A673 (cell line): ENCODE measurements at regions not wholly inside any gene's neighbourhood (a gene's known extent, or its start where the extent isn't known, plus 50 kb on each side); places are given as distances from the start of the nearest gene placed in this dataset.

Experiments used
- BruUV-seq: library from RNA; stranded (reverse); fragments of 400-500 nt; replicated peaks from 2 replicates; lab custom pipeline; 2021; lab: Mats Ljungman, UMichigan
- CTCF ChIA-PET: fragments of 300-600 bp; sonication (Branson Sonifier 250); formaldehyde crosslinking; loops from one replicate; lab custom pipeline; 2022; ENCODE audit warnings: antibody characterized with exemption; lab: Charles Lee
- POLR2A ChIA-PET: fragments of 300-600 bp; sonication (Branson Sonifier 250); formaldehyde crosslinking; loops from one replicate; lab custom pipeline; 2022; ENCODE audit warnings: antibody characterized with exemption; ENCODE audit not compliant: low non-redundant PET; lab: Charles Lee
- DNase-seq: peaks from one replicate; pipeline ENCODE4 v3.0.0-alpha.2; 2015; ENCODE audit warnings: low spot score
- H3K27ac ChIP-seq: fragments of 200-600 bp; sonication (generic); 2 replicates; pipeline ENCODE4 v1.5.1; 2016; ENCODE audit warnings: mixed run types, low read depth, mild to moderate bottlenecking, mixed read lengths, antibody characterized with exemption, low read length; ENCODE audit not compliant: poor library complexity, severe bottlenecking
- H3K27me3 ChIP-seq: fragments of 200-600 bp; sonication (generic); replicated peaks from 2 replicates; pipeline ENCODE4 v1.6.1; 2017; ENCODE audit warnings: mixed run types, low read depth, mild to moderate bottlenecking, mixed read lengths, antibody characterized with exemption, low read length; ENCODE audit not compliant: insufficient read depth, poor library complexity
- H3K36me3 ChIP-seq: fragments of 200-600 bp; sonication (generic); 2 replicates; pipeline ENCODE4 v1.6.1; 2016; ENCODE audit warnings: mixed run types, mild to moderate bottlenecking, mixed read lengths, antibody characterized with exemption, low read length; ENCODE audit not compliant: insufficient read depth, poor library complexity, severe bottlenecking
- H3K4me1 ChIP-seq: fragments of 200-600 bp; sonication (generic); 2 replicates; pipeline ENCODE4 v1.6.1; 2017; ENCODE audit warnings: mixed run types, mild to moderate bottlenecking, mixed read lengths, antibody characterized with exemption, low read length; ENCODE audit not compliant: insufficient read depth, poor library complexity, severe bottlenecking
- H3K4me3 ChIP-seq: fragments of 200-600 bp; sonication (generic); 2 replicates; pipeline ENCODE4 v1.5.1; 2016; ENCODE audit warnings: low read depth, mixed run types, mild to moderate bottlenecking, mixed read lengths, low read length; ENCODE audit not compliant: poor library complexity, severe bottlenecking
- H3K9me3 ChIP-seq: fragments of 200-600 bp; sonication (generic); 2 replicates; pipeline ENCODE4 v1.6.1; 2016; ENCODE audit warnings: mixed run types, low read depth, mild to moderate bottlenecking, mixed read lengths, antibody characterized with exemption, low read length; ENCODE audit not compliant: poor library complexity, severe bottlenecking
- CTCF ChIP-seq: fragments of 300-800, 200-600 bp; sonication (generic); conservative IDR thresholded peaks from 2 replicates; pipeline ENCODE4 v1.5.1; 2017; ENCODE audit warnings: low read depth, mild to moderate bottlenecking, antibody characterized with exemption, low read length, moderate library complexity, mixed read lengths
- EZH2 ChIP-seq: fragments of 200-600 bp; sonication (generic); IDR thresholded peaks from 2 replicates; pipeline ENCODE4 v1.6.1; 2017; ENCODE audit warnings: borderline replicate concordance, low read depth, mild to moderate bottlenecking, mixed read lengths, antibody characterized with exemption, low read length; ENCODE audit not compliant: poor library complexity, severe bottlenecking
- intact Hi-C: fragments of 100-400 bp; cut with micrococcal nuclease; formaldehyde crosslinking; loops from one replicate; pipeline ENCODE4 v1.10.0; 2022; ENCODE audit not compliant: unreplicated experiment

- Histone ChIP-seq H3K36me3 (no peaks in the 10 kb centered on the region), H3K27me3 (no peaks in the 10 kb centered on the region), H3K9me3 (no peaks in the 10 kb centered on the region), H3K4me3 (no peak overlapping the region), H3K4me1 (peaks cover 7% of the 10 kb centered on the region), H3K27ac (no peak overlapping the region)
- DNase-seq = no peak
- no TSS peak for BruUV-seq
- TF ChIP-seq EZH2 (no peak), CTCF (no peak)
- intact Hi-C loops = loop anchor here (10.0 kb wide), 1 partner anchor 654 kb away; no protein-coding TSS in a partner anchor
- POLR2A ChIA-PET = no interaction called here
- CTCF ChIA-PET = no interaction called here
These were observed 713.7 kb downstream of the TSN start for GRCh38 chr2:122469147-122469546.

GRCh38 chr2:122471753-122472152 is 716.3 kb downstream of the TSN start:
- no peak for DNase-seq
- Histone ChIP-seq H3K9me3 (no peaks in the 10 kb centered on the region), H3K4me1 (peaks cover 7% of the 10 kb centered on the region), H3K27me3 (no peaks in the 10 kb centered on the region), H3K27ac (no peak overlapping the region), H3K36me3 (no peaks in the 10 kb centered on the region), H3K4me3 (no peak overlapping the region)
- intact Hi-C loops = no loop called here
- no TSS peak for BruUV-seq
- ChIA-PET POLR2A (no interaction called here), CTCF (no interaction called here)
- TF ChIP-seq EZH2 (no peak), CTCF (no peak)

DNA sequence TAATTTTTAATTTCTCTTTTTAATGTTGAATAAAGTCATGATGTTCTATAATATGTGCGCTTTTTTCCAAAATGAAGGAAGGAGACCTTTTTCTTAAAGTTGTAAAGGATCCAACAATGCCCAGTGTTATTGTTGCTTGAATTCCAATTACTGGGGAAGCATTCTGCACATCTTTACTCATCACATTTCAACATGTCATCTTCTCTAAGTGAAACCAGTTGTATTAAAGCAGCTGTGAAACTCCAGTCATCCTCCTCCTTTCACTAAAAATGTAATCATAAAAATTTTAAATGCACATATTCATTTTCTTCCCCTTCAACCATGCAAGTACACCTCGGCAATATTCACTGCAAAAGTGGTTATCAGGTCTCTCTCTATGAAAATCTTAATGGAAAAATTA is 722.7 kb downstream of the TSN start:
- TF ChIP-seq CTCF = no peak
- no peak for TF ChIP-seq EZH2
- Histone ChIP-seq H3K9me3 (no peaks in the 10 kb centered on the region), H3K4me3 (no peak overlapping the region), H3K27ac (no peak overlapping the region), H3K4me1 (peaks cover 22% of the 10 kb centered on the region), H3K27me3 (no peaks in the 10 kb centered on the region), H3K36me3 (no peaks in the 10 kb centered on the region)
- intact Hi-C loops = no loop called here
- ChIA-PET CTCF (no interaction called here), POLR2A (no interaction called here)
- no TSS peak for BruUV-seq
- DNase-seq = no peak
